IPS DF 6.9 (cell line): ENCODE measurements at regions not wholly inside any gene's neighbourhood (a gene's known extent, or its start where the extent isn't known, plus 50 kb on each side); places are given as distances from the start of the nearest gene placed in this dataset.

ENCODE experiments used
- DNase-seq: peaks from one replicate; pipeline ENCODE4 v3.0.0-alpha.2; 2013; ENCODE audit warnings: low read depth, low spot score
- H3K27ac ChIP-seq: one replicate; pipeline ENCODE4 v1.5.1; 2013; ENCODE audit warnings: low read length, control low read depth
- H3K27me3 ChIP-seq: 2 replicates; pipeline ENCODE4 v1.6.1; 2013; ENCODE audit warnings: mild to moderate bottlenecking, low read length; ENCODE audit not compliant: control insufficient read depth, insufficient read depth
- H3K36me3 ChIP-seq: 2 replicates; pipeline ENCODE4 v1.6.1; 2013; ENCODE audit warnings: low read length; ENCODE audit not compliant: control insufficient read depth, insufficient read depth
- H3K4me1 ChIP-seq: 2 replicates; pipeline ENCODE4 v1.6.1; 2013; ENCODE audit warnings: low read length; ENCODE audit not compliant: control insufficient read depth, insufficient read depth
- H3K4me3 ChIP-seq: 2 replicates; pipeline ENCODE4 v1.5.1; 2013; ENCODE audit warnings: mild to moderate bottlenecking, low read length
- H3K9me3 ChIP-seq: 2 replicates; pipeline ENCODE4 v1.6.1; 2013; ENCODE audit warnings: low read length, inconsistent platforms; ENCODE audit not compliant: control insufficient read depth, insufficient read depth
- WGBS: extraction: QIAGEN DNeasy Blood & Tissue Kit; methylation state at CpG from one replicate; pipeline ENCODE4 v1.1.7; 2013; ENCODE audit warnings: mixed read lengths, missing lambda C conversion rate; ENCODE audit not compliant: insufficient read length, insufficient coverage; 5-methylcytosine and 5-hydroxymethylcytosine counted together

GRCh38 chr4:17280261-17281018 lies 231.4 kb downstream of the QDPR start:
- Histone ChIP-seq H3K36me3 (no peaks in the 10 kb centered on the region), H3K4me3 (no peak overlapping the region), H3K4me1 (no peaks in the 10 kb centered on the region), H3K9me3 (no peaks in the 10 kb centered on the region), H3K27ac (no peak overlapping the region), H3K27me3 (no peaks in the 10 kb centered on the region)
- no peak for DNase-seq
- WGBS, result no CpG with 5 or more reads among the region's 6 CpGs

DNA sequence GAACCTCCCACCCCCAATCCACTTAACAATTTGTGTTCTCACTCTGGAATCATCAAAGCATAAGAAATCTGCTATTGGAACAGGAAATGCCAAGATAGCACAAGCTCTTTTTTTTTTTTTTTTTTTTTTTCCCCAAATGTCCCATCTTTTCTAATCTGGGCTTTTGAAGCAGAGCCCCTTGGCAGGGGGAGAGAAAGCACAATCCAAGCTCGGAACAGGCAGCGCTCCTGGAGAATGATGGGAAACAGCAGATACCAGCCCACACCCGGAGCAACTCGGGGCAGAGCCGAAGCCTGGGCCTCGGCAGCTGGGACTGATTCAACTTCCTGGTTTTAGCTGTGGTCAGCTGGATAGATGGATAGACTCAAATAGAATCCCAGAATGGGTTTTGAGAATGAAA lies 235.1 kb downstream of the QDPR start:
- Histone ChIP-seq H3K27me3 (no peaks in the 10 kb centered on the region), H3K4me3 (no peak overlapping the region), H3K27ac (no peak overlapping the region), H3K4me1 (no peaks in the 10 kb centered on the region), H3K9me3 (no peaks in the 10 kb centered on the region), H3K36me3 (no peaks in the 10 kb centered on the region)
- DNase-seq, result no peak
- WGBS, result no CpG with 5 or more reads among the region's 6 CpGs

GRCh38 chr4:17275836-17276235 lies 236.1 kb downstream of the QDPR start:
- no peaks in the 10 kb centered on the region for H3K4me1 ChIP-seq
- H3K4me3 ChIP-seq, result no peak overlapping the region
- DNase-seq, result no peak
- no peaks in the 10 kb centered on the region for H3K27me3 ChIP-seq
- no peaks in the 10 kb centered on the region for H3K9me3 ChIP-seq
- no peaks in the 10 kb centered on the region for H3K36me3 ChIP-seq
- H3K27ac ChIP-seq, result no peak overlapping the region
- no CpG with 5 or more reads among the region's 3 CpGs for WGBS

- no peak for DNase-seq
- H3K4me3 ChIP-seq, result no peak overlapping the region
- H3K9me3 ChIP-seq, result no peaks in the 10 kb centered on the region
- no peaks in the 10 kb centered on the region for H3K27me3 ChIP-seq
- H3K36me3 ChIP-seq, result no peaks in the 10 kb centered on the region
- H3K4me1 ChIP-seq, result no peaks in the 10 kb centered on the region
- H3K27ac ChIP-seq, result no peak overlapping the region
Observed at GRCh38 chr4:17273047-17273446, 238.8 kb downstream of the QDPR start.

- Histone ChIP-seq H3K4me1 (no peaks in the 10 kb centered on the region), H3K4me3 (no peak overlapping the region), H3K27me3 (no peaks in the 10 kb centered on the region), H3K36me3 (no peaks in the 10 kb centered on the region), H3K27ac (no peak overlapping the region), H3K9me3 (no peaks in the 10 kb centered on the region)
- no CpG with 5 or more reads among the region's 6 CpGs for WGBS
- DNase-seq, result no peak
Observed at GRCh38 chr4:17272154-17272553, 239.7 kb downstream of the QDPR start.

- Histone ChIP-seq H3K4me3 (no peak overlapping the region), H3K36me3 (no peaks in the 10 kb centered on the region), H3K4me1 (no peaks in the 10 kb centered on the region), H3K27me3 (no peaks in the 10 kb centered on the region), H3K9me3 (no peaks in the 10 kb centered on the region), H3K27ac (no peak overlapping the region)
- WGBS, result no CpG with 5 or more reads among the region's 4 CpGs
- no peak for DNase-seq
Observed at GRCh38 chr4:17265653-17266052, 246.2 kb downstream of the QDPR start.

- WGBS, result no CpG with 5 or more reads among the region's 2 CpGs
- no peak for DNase-seq
Observed at GRCh38 chr4:17265139-17265538, 246.8 kb downstream of the QDPR start.

GRCh38 chr4:17260166-17260907 lies 251.6 kb downstream of the QDPR start:
- Histone ChIP-seq H3K27ac (no peak overlapping the region), H3K9me3 (no peaks in the 10 kb centered on the region), H3K27me3 (no peaks in the 10 kb centered on the region), H3K4me1 (no peaks in the 10 kb centered on the region), H3K4me3 (no peak overlapping the region), H3K36me3 (no peaks in the 10 kb centered on the region)
- WGBS, result no CpG with 5 or more reads among the region's 4 CpGs
- DNase-seq, result no peak

More at GRCh38 chr4:17265139-17265538, 246.8 kb downstream of the QDPR start:
- H3K4me3 ChIP-seq, result no peak overlapping the region
- H3K27me3 ChIP-seq, result no peaks in the 10 kb centered on the region
- H3K9me3 ChIP-seq, result no peaks in the 10 kb centered on the region
- no peaks in the 10 kb centered on the region for H3K36me3 ChIP-seq
- no peak overlapping the region for H3K27ac ChIP-seq
- no peaks in the 10 kb centered on the region for H3K4me1 ChIP-seq

GRCh38 chr4:17258106-17258505 lies 253.8 kb downstream of the QDPR start:
- WGBS, result no CpG with 5 or more reads among the region's 2 CpGs
- Histone ChIP-seq H3K36me3 (no peaks in the 10 kb centered on the region), H3K27ac (no peak overlapping the region), H3K9me3 (no peaks in the 10 kb centered on the region), H3K4me3 (no peak overlapping the region), H3K4me1 (no peaks in the 10 kb centered on the region), H3K27me3 (no peaks in the 10 kb centered on the region)
- DNase-seq, result no peak

GRCh38 chr4:17252131-17252530 lies 259.8 kb downstream of the QDPR start:
- DNase-seq, result no peak

GRCh38 chr4:17251101-17251500 lies 260.8 kb downstream of the QDPR start:
- WGBS, result no CpG with 5 or more reads among the region's 3 CpGs
- no peaks in the 10 kb centered on the region for H3K27me3 ChIP-seq
- DNase-seq, result no peak
- no peaks in the 10 kb centered on the region for H3K9me3 ChIP-seq
- no peaks in the 10 kb centered on the region for H3K4me1 ChIP-seq
- H3K36me3 ChIP-seq, result no peaks in the 10 kb centered on the region
- no peak overlapping the region for H3K27ac ChIP-seq
- H3K4me3 ChIP-seq, result no peak overlapping the region

More at GRCh38 chr4:17252131-17252530, 259.8 kb downstream of the QDPR start:
- H3K36me3 ChIP-seq, result no peaks in the 10 kb centered on the region
- H3K27me3 ChIP-seq, result no peaks in the 10 kb centered on the region
- H3K4me1 ChIP-seq, result no peaks in the 10 kb centered on the region
- H3K27ac ChIP-seq, result no peak overlapping the region
- H3K4me3 ChIP-seq, result no peak overlapping the region
- no peaks in the 10 kb centered on the region for H3K9me3 ChIP-seq
- no CpG with 5 or more reads among the region's 2 CpGs for WGBS
